ENCODE measurements at regions not wholly inside any gene's neighbourhood (a gene's known extent, or its start where the extent isn't known, plus 50 kb on each side); places are given as distances from the start of the nearest gene placed in this dataset.

- DNase-seq (ENCODE audit: low spot score), result no peak
These were observed 208.1 kb upstream of the SYNDIG1 start for GRCh38 chr20:24261351-24261750.

- DNase-seq (ENCODE audit: low spot score), result no peak
These were observed 212.3 kb upstream of the SYNDIG1 start for GRCh38 chr20:24257171-24257570.

GRCh38 chr20:24256307-24256706 is 213.1 kb upstream of the SYNDIG1 start:
- no peak for DNase-seq (ENCODE audit: low spot score)

GRCh38 chr20:24254480-24254879 is 214.9 kb upstream of the SYNDIG1 start:
- DNase-seq (ENCODE audit: low spot score), result no peak

GRCh38 chr20:24253321-24253720 is 216.1 kb upstream of the SYNDIG1 start:
- DNase-seq (ENCODE audit: low spot score), result no peak

- no peak for DNase-seq (ENCODE audit: low spot score)
These were observed 224.3 kb upstream of the SYNDIG1 start for GRCh38 chr20:24245094-24245493.

- no peak for DNase-seq (ENCODE audit: low spot score)
These were observed 226.7 kb upstream of the SYNDIG1 start for GRCh38 chr20:24242763-24243162.

GRCh38 chr20:24241466-24241865 is 228.0 kb upstream of the SYNDIG1 start:
- no peak for DNase-seq (ENCODE audit: low spot score)

- no peak for DNase-seq (ENCODE audit: low spot score)
These were observed 232.5 kb upstream of the SYNDIG1 start for GRCh38 chr20:24236963-24237362.

- DNase-seq (ENCODE audit: low spot score), result peak; percentile 57
These were observed 233.2 kb upstream of the SYNDIG1 start for GRCh38 chr20:24236201-24236600.

- no peak for DNase-seq (ENCODE audit: low spot score)
These were observed 233.9 kb upstream of the SYNDIG1 start for GRCh38 chr20:24235296-24236175.

GRCh38 chr20:24227600-24227999 is 239.0 kb upstream of the GGTLC1 start:
- DNase-seq (ENCODE audit: low spot score), result no peak

- DNase-seq (ENCODE audit: low spot score), result no peak
These were observed 223.9 kb upstream of the GGTLC1 start for GRCh38 chr20:24212494-24212893.

- no peak for DNase-seq (ENCODE audit: low spot score)
These were observed 223.4 kb upstream of the GGTLC1 start for GRCh38 chr20:24211972-24212371.

- DNase-seq (ENCODE audit: low spot score), result no peak
These were observed 221.8 kb upstream of the GGTLC1 start for GRCh38 chr20:24210356-24210755.

GRCh38 chr20:24208652-24209051 is 220.1 kb upstream of the GGTLC1 start:
- no peak for DNase-seq (ENCODE audit: low spot score)

- no peak for DNase-seq (ENCODE audit: low spot score)
These were observed 219.3 kb upstream of the GGTLC1 start for GRCh38 chr20:24207803-24208300.

GRCh38 chr20:24206995-24207394 is 218.4 kb upstream of the GGTLC1 start:
- no peak for DNase-seq (ENCODE audit: low spot score)

- DNase-seq (ENCODE audit: low spot score), result no peak
These were observed 215.1 kb upstream of the GGTLC1 start for GRCh38 chr20:24203526-24204183.

GRCh38 chr20:24199501-24199900 is 210.9 kb upstream of the GGTLC1 start:
- no peak for DNase-seq (ENCODE audit: low spot score)

GRCh38 chr20:24194143-24194542 is 205.6 kb upstream of the GGTLC1 start:
- DNase-seq (ENCODE audit: low spot score), result no peak

- no peak for DNase-seq (ENCODE audit: low spot score)
These were observed 202.3 kb upstream of the GGTLC1 start for GRCh38 chr20:24190905-24191304.

- DNase-seq (ENCODE audit: low spot score), result no peak
These were observed 197.2 kb upstream of the GGTLC1 start for GRCh38 chr20:24185791-24186190.

Measured in ecto neural progenitor cell (in vitro differentiated cells).